ENCODE measurements at regions not wholly inside any gene's neighbourhood (a gene's known extent, or its start where the extent isn't known, plus 50 kb on each side); places are given as distances from the start of the nearest gene placed in this dataset.

GRCh38 chr4:186934841-186935443, 211.3 kb upstream of the FAT1 start:
- no peak for DNase-seq

GRCh38 chr4:186935901-186936300, 212.2 kb upstream of the FAT1 start:
- no peak for DNase-seq

- no peak for DNase-seq
Observed at GRCh38 chr4:186936496-186937375, 213.1 kb upstream of the FAT1 start.

DNA sequence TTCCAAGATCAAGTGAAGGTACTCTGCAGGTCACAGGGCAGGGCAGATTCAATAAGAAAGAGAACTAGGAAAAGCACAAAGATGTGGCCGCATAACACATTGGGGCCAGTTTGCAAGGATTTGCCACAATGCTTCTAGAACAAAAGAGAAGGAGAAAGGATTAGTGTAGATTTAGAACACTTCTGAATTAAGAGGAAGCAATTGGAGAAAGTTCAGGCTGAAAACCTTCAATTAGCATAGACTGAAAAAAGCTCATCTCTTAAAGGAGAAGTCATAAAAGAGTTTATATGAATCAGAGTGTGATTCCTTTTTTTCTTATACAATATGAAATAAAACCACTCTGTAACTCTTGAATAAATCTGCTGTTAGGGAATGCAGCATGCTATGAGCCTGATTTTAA, 215.6 kb upstream of the FAT1 start:
- no peak for DNase-seq

DNA sequence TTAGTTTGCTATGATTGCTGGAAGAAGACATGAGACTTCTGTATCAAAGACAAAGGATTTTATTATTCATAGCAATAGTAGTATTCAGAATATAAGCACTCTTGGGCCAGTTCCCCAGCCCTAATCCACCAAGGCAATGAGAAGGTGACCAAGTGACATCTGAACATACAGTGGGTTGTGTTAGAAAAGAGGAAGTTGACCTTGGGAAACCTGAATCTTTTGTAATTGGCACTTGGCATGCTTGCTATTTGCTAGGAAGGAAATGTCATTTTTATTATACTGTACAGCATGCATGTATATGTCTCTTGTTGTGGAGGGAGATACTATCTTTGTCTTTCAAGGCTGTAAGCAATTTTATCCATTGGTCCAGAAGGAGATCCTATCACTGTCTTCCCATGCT, 216.1 kb upstream of the FAT1 start:
- DNase-seq: no peak

- no peak for DNase-seq
Observed at GRCh38 chr4:186940476-186940875, 216.8 kb upstream of the FAT1 start.

GRCh38 chr4:186942758-186943377, 219.2 kb upstream of the FAT1 start:
- no peak for DNase-seq

DNA sequence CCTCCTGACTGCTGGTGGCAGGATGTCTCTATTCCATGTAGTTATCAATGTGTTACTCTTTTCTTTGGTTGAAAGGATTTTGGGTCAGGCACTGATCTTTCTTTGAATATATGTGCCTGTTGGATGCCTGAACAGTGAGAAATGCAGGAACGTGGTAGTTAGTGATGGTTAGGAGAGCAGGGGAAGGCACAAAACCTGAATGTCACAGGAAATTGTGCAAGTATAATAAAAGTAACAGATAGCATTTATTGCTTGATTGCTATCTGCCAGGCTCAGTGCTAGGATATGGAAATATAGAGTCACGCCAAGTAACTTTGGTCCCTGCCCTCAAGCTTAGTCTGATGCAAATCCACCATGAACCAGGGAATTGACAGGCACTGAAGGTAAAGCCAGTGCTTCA, 219.8 kb upstream of the FAT1 start:
- DNase-seq: no peak

GRCh38 chr4:186946136-186946535, 222.5 kb upstream of the FAT1 start:
- DNase-seq: no peak

DNA sequence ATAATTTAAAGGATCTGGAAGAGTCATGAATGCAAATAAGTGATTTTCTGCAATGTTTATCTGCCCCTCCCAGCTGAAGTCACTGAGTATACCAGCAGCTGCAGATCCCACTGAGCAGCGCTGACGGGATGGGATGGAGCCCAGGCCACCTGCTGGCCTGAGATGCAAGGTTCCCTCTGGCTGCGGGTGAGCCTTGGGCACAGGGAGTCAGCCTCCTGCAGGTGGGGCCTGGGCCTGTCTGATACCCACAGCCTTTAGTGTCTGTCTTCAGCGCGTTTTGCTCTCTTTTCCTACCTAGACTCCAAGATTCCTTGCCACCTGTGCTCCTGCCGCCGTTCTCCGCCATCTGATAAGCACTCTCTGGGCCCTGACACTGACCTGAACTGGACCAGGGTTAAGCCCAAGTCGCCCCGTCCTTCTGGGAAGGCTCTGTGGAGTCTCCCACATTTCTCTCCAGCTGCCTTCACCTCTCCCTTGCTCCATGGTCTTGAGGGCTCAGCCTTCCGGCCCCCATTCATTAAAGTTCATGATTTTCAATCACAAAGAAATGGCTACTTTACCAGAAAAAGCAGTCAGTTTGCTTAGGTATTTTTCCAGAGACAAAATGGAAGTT, 223.1 kb upstream of the FAT1 start:
- DNase-seq: no peak

DNA sequence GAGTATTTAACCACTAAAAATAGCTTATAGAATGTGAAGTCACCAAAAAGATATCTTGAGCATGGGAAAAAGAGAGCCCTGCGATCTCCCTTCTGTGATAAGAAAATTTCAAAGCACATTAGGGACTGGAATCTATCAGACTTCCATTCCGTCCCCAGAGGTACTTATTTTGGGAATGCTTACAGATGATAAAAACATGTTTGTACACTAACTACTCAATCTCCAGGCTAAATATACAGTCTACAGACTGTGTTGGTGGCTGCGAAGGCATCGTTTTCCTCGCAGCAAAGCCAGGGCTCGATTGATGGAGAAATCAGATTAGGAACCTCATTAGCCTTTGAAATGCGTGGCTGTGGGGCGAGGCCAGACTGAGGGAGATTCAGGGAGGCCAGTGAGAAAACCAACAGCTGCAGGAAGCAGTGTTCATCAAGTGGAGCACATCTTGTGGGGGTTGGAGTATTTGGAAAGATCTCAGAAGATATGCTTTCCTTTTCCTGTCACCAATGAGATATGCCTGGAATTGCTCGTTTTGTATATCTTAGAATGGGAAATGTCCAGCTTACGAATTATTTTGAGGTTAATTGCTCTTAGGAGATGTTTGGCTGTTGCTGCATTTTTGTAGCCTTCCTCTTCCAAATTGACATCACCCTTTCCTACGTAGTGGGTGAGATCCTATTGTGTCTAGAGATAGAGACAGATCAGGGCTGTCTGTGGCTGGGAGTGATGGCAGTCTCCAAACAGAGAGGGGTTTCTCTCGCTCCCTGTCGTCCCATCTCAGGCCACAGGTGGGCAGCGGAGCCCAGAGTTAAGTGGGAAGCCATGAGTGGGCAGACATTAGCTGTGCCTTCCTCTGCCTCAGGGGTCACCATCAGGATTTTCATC, 224.9 kb upstream of the FAT1 start:
- no peak for DNase-seq

- no peak for DNase-seq
Observed at GRCh38 chr4:186949847-186950246, 226.2 kb upstream of the FAT1 start.

DNA sequence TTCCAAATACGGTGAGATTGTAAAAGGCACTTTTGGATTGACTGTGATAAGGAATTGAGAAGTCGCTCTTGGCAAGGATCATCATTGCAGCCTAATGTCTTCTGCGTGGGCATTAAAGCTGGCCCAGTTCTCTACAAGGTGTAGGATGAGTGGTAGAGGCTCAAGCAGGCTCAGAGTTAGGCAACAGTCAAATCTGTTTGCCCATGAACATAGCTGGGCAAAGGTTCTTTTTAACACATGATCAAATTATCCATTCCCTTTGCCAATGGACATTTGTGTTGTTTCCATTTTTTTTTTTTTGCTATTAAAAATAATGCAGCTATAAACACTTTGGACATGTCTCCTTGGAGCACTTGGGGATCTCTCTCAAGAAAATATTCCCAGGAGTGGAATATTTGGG, 229.1 kb upstream of the FAT1 start:
- no peak for DNase-seq

GRCh38 chr4:186953599-186954260, 230.1 kb upstream of the FAT1 start:
- no peak for DNase-seq

- DNase-seq: no peak
Observed at GRCh38 chr4:186954509-186954908, 230.9 kb upstream of the FAT1 start.

GRCh38 chr4:186954956-186955355, 231.3 kb upstream of the FAT1 start:
- DNase-seq: no peak

DNA sequence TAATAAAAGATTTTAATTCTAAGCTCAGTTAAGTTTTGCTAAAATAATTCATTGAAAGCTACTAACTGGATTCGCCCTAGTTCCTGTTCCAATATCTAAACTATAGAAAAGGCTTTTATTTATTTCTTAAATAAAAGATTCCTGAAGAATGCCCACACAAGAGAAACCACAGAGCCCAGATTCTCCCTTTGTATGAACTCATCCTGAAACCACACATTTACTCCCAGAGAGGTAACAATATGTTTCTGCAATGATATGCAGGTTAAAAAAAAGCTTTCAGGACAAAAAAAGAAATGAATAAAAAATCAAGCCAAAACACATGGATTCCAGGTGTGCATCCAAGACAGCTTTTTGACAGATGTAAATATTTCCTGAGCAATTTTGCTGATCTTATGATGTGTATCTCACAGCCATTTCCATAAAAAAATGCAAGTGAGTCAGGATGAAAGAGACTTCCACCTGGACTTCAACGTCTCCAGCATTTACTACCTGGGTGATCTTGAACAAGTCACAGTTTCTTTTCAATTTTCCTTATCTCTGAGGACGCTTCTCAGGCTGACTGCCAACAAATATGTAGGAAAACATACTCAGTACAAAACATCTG, 234.4 kb upstream of the FAT1 start:
- no peak for DNase-seq

DNA sequence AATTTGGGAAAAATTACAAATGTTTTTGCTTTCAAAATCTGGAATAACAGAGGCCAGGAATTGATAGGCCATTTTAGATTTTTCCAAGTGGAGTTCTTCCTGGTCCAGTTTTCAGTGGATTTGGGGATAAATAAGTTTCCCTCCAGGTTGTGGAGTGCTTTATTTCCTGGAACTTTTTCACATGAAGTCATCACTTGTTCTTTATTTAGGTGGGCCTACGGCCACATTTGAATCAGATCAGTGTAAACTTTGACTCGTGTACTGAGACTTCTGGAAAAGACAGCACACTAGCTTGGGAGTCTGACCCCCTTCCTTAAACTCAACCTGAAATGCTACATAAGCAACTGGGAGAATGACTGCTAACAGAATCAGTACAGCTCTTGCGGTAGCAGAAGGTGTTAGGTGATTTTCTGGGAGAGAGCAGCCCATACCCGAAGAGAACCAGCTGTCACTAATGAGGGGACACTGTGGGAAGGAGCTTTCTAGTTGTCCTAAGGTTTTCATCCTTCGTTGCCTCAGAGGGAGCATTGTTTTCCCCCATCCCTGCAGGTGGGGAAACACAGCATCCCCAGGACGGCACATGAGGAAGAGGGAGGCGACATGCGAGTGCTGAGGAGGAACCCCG, 235.2 kb upstream of the FAT1 start:
- no peak for DNase-seq

- no peak for DNase-seq
Observed at GRCh38 chr4:186979961-186980745, 256.5 kb upstream of the FAT1 start.

DNA sequence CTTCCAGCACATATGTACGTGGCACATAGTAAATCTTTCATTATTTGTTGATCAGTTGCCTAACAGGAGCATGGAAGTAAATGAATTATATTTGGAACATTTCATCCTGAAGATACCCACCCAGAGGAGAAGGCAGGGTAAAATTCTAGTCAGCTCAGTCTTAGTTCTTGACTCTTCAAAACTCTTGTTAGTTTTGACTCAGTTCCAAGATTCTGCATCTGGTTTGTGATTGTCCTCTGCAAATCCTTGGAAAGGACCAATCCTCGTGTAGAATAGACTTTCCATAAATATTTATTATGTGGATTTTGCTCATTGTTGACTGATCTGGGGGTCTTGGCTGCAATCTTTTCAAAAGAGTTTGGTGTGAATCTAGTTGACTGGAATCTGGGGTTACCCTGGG, 257.5 kb upstream of the FAT1 start:
- DNase-seq: no peak

All from activated CD4-positive, alpha-beta T cell treated with anti-CD3 and anti-CD28 coated beads for 48 hours (primary cell).